ENCODE measurements at regions not wholly inside any gene's neighbourhood (a gene's known extent, or its start where the extent isn't known, plus 50 kb on each side); places are given as distances from the start of the nearest gene placed in this dataset.
A peak's percentile ranks its signal among the peaks of the same experiment; 100 is the strongest.

DNA sequence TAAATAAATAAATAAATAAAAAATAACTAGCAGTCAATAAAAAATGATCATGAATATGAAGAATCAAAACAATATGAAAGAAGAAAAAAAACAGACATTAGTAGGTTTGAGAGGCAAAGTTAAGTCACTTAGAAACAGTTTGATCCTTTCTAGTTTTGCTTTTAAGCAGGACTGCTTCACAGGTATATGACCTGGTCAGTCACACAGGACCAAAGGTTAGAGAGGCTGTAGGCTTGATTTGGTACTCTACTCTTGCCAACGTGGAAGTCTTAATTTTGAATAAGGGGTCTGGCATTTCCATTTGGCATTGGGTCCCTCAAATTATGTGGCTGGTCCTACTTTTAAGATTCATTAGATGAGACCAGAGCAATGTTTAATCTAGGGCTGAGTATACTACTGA is 441.7 kb upstream of the NECTIN3 start:
- TF ChIP-seq CTCF (IDR thresholded peaks at IDR 0.05; ENCODE audit: low read depth, low read length, missing control alignments), result no peak
- no peak overlapping the region for H3K4me3 ChIP-seq (ENCODE audit: low read depth, low read length)
- in situ Hi-C loops (cut with HindIII; ENCODE audit: low sequenced_read_pairs), result no loop called here
- no peak for DNase-seq (ENCODE audit: low read depth)

- no peak for TF ChIP-seq CTCF (IDR thresholded peaks at IDR 0.05; ENCODE audit: low read depth, low read length, missing control alignments)
- in situ Hi-C loops (cut with HindIII; ENCODE audit: low sequenced_read_pairs), result no loop called here
Measured at GRCh38 chr3:110644203-110644602, 427.4 kb upstream of the NECTIN3 start.

DNA sequence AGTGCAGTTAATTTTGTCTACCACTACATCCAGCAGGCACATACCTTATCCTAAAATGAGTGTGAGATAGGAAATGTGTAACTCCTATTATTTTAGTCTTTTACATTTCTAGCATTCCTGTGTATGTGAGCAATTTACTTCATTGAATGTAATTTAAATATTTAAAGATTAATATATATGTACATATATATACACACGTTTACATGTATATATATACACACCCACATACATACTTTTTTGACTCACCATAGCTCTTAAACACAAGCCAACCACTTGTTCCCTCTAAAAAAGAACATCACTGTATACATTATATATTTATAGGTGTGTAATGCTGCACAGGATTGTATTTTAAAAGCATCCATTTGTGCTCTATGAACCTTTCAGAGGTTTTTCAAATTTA is 425.6 kb upstream of the NECTIN3 start:
- in situ Hi-C loops (cut with HindIII; ENCODE audit: low sequenced_read_pairs), result no loop called here
- DNase-seq (ENCODE audit: low read depth), result no peak
- no peak overlapping the region for H3K4me3 ChIP-seq (ENCODE audit: low read depth, low read length)
- TF ChIP-seq CTCF (IDR thresholded peaks at IDR 0.05; ENCODE audit: low read depth, low read length, missing control alignments), result no peak

More at GRCh38 chr3:110644203-110644602, 427.4 kb upstream of the NECTIN3 start:
- H3K4me3 ChIP-seq (ENCODE audit: low read depth, low read length), result no peak overlapping the region
- DNase-seq (ENCODE audit: low read depth), result no peak

DNA sequence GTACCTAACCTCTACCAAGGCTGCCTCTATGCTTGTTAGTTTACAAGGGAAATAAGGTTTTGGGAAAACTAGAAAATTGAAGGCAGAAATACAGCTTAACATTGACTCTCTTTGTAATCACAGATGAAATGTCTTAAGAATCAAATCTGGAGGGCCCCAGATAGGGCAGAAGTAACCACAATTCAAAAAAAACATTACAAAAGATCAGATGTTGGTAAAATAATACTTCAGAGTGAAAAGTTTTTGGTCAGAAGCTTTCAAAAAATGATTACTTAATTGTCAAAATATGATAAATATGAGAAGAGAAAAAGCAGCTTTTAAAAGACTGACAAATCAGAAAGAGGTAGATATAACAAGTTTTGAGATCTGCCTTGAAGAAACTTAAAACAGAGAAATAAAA is 425.1 kb upstream of the NECTIN3 start:
- no peak overlapping the region for H3K4me3 ChIP-seq (ENCODE audit: low read depth, low read length)
- DNase-seq (ENCODE audit: low read depth), result no peak
- no peak for TF ChIP-seq CTCF (IDR thresholded peaks at IDR 0.05; ENCODE audit: low read depth, low read length, missing control alignments)
- in situ Hi-C loops (cut with HindIII; ENCODE audit: low sequenced_read_pairs), result no loop called here

DNA sequence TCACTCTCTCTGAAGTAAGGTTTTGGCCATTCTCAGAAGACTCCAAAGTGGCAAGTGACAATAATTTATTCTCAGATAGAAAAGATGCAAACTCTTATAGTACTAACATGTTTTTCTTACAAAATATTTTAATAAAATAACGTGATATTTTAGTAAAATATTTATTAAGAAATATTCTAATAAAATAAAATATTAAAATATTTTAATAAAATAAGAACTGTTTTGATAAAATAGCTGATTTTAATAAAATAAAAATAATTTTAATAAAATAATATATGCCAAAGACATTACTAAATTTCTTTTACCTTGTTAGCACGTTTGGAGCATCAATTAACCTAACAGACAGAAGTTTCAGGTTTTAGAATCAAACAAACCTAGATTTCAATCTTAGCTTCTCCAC is 424.0 kb upstream of the NECTIN3 start:
- no peak overlapping the region for H3K4me3 ChIP-seq (ENCODE audit: low read depth, low read length)
- TF ChIP-seq CTCF (IDR thresholded peaks at IDR 0.05; ENCODE audit: low read depth, low read length, missing control alignments), result no peak
- no peak for DNase-seq (ENCODE audit: low read depth)
- in situ Hi-C loops (cut with HindIII; ENCODE audit: low sequenced_read_pairs), result no loop called here

- in situ Hi-C loops (cut with HindIII; ENCODE audit: low sequenced_read_pairs), result no loop called here
- no peak for TF ChIP-seq CTCF (IDR thresholded peaks at IDR 0.05; ENCODE audit: low read depth, low read length, missing control alignments)
- peak; percentile 24 for DNase-seq (ENCODE audit: low read depth)
- no peak overlapping the region for H3K4me3 ChIP-seq (ENCODE audit: low read depth, low read length)
Measured at GRCh38 chr3:110650741-110651140, 420.9 kb upstream of the NECTIN3 start.

Data from astrocyte of the cerebellum (primary cell).